Ectodermal cell (in vitro differentiated cells): ENCODE measurements at regions not wholly inside any gene's neighbourhood (a gene's known extent, or its start where the extent isn't known, plus 50 kb on each side); places are given as distances from the start of the nearest gene placed in this dataset.
"Not testable (repeated sequence)": the region's sequence is repeated elsewhere in the genome, so short reads cannot be mapped to it uniquely, and the experiment has no call there.

Experiments
- H3K27ac ChIP-seq: 2 replicates; pipeline ENCODE4 v1.7.0; 2013; ENCODE audit warnings: mild to moderate bottlenecking, low read depth, low read length; ENCODE audit not compliant: insufficient read depth, poor library complexity, severe bottlenecking
- H3K27me3 ChIP-seq: 2 replicates; pipeline ENCODE4 v1.7.0; 2013; ENCODE audit warnings: mild to moderate bottlenecking, low read length; ENCODE audit not compliant: insufficient read depth, control insufficient read depth, poor library complexity, severe bottlenecking
- H3K36me3 ChIP-seq: one replicate; pipeline ENCODE4 v1.7.0; 2013; ENCODE audit warnings: low read length; ENCODE audit not compliant: control insufficient read depth, insufficient read depth
- H3K4me1 ChIP-seq: one replicate; pipeline ENCODE4 v1.7.0; 2013; ENCODE audit warnings: low read length; ENCODE audit not compliant: control insufficient read depth, insufficient read depth
- H3K4me3 ChIP-seq: 2 replicates; pipeline ENCODE4 v1.7.0; 2013; ENCODE audit warnings: low read depth, low read length, control low read depth; ENCODE audit not compliant: insufficient read depth
- H3K9me3 ChIP-seq: 2 replicates; pipeline ENCODE4 v1.7.0; 2013; ENCODE audit warnings: mild to moderate bottlenecking, low read length, moderate library complexity; ENCODE audit not compliant: control insufficient read depth
- WGBS, 2 experiments: methylation state at CpG; one replicate each; pipeline ENCODE4 v1.1.7; 2013; ENCODE audit warnings: missing lambda C conversion rate in 2 of 2; 5-methylcytosine and 5-hydroxymethylcytosine counted together

- no peaks in the 10 kb centered on the region for H3K27me3 ChIP-seq
- H3K36me3 ChIP-seq = no peaks in the 10 kb centered on the region
- 91 to 96% methylated on average over 3 to 4 of the region's 4 CpGs for WGBS, 2 experiments
- peaks cover 6% of the 10 kb centered on the region for H3K4me1 ChIP-seq
- no peaks in the 10 kb centered on the region for H3K9me3 ChIP-seq
- no peak overlapping the region for H3K27ac ChIP-seq
- H3K4me3 ChIP-seq = no peak overlapping the region
Measured at GRCh38 chr1:196136396-196136795, 471.8 kb downstream of the KCNT2 start.

- no CpG with 5 or more reads among the region's 1 CpG for WGBS, 2 experiments
- no peaks in the 10 kb centered on the region for H3K27me3 ChIP-seq
- H3K4me3 ChIP-seq = no peak overlapping the region
- no peaks in the 10 kb centered on the region for H3K36me3 ChIP-seq
- H3K9me3 ChIP-seq = no peaks in the 10 kb centered on the region
- no peak overlapping the region for H3K27ac ChIP-seq
- no peaks in the 10 kb centered on the region for H3K4me1 ChIP-seq
Measured at GRCh38 chr1:196131691-196132090, 476.5 kb downstream of the KCNT2 start.

GRCh38 chr1:196128835-196129234 is 479.4 kb downstream of the KCNT2 start:
- Histone ChIP-seq H3K4me1 (no peaks in the 10 kb centered on the region), H3K9me3 (no peaks in the 10 kb centered on the region), H3K36me3 (no peaks in the 10 kb centered on the region), H3K4me3 (no peak overlapping the region), H3K27ac (no peak overlapping the region), H3K27me3 (no peaks in the 10 kb centered on the region)
- 88 to 92% methylated on average over 2 of the region's 2 CpGs for WGBS, 2 experiments

- Histone ChIP-seq H3K36me3 (no peaks in the 10 kb centered on the region), H3K4me1 (no peaks in the 10 kb centered on the region), H3K9me3 (no peaks in the 10 kb centered on the region), H3K27ac (no peak overlapping the region), H3K27me3 (no peaks in the 10 kb centered on the region), H3K4me3 (no peak overlapping the region)
- 93 to 100% methylated on average over 2 of the region's 2 CpGs for WGBS, 2 experiments
Measured at GRCh38 chr1:196121181-196121580, 487.1 kb downstream of the KCNT2 start.

DNA sequence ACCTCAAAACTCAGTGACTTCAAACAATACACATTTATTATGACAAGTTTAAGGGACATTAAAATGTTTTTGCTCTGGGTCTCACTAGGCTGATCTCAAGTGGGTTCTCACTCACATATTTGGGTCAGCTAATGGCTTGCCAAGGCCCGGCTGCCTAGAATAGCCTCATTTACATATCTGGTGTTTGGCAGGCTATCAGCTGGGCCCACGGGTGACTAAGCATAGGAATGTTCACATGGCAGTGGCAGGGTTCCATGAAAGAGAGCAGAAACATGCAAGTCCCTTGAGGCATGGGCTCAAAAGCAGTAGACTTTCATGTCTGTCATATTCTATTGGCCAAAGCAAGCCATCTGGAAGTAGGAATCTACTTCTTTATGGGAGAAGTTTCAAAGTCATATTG is 492.6 kb downstream of the KCNT2 start:
- Histone ChIP-seq H3K9me3 (no peaks in the 10 kb centered on the region), H3K27ac (no peak overlapping the region), H3K27me3 (no peaks in the 10 kb centered on the region), H3K4me1 (no peaks in the 10 kb centered on the region), H3K4me3 (no peak overlapping the region), H3K36me3 (no peaks in the 10 kb centered on the region)
- WGBS, 2 experiments = 40 to 41% methylated on average over 2 of the region's 2 CpGs

DNA sequence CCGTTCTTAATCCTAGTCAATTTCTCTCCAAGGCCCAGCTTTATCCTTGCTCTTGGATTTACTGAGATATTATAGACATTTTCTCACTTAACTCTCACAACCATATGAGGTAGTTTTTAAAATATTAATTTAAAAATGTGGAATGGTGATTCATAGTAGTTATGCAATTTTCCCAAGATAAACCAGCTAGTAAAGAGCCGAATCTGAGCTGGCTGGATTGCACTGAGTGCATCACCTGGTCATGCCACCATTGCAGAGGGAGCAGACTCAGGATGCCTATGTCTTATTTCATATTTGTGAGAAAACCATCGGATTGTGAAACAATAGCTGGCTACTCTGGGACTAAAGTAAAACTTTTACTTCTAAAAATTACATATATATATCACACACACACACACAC is 494.0 kb downstream of the KCNT2 start:
- H3K27me3 ChIP-seq = no peaks in the 10 kb centered on the region
- H3K9me3 ChIP-seq = no peaks in the 10 kb centered on the region
- no peak overlapping the region for H3K27ac ChIP-seq
- no peaks in the 10 kb centered on the region for H3K4me1 ChIP-seq
- WGBS, 2 experiments = 90 to 93% methylated on average over 2 to 3 of the region's 3 CpGs
- no peaks in the 10 kb centered on the region for H3K36me3 ChIP-seq
- no peak overlapping the region for H3K4me3 ChIP-seq

GRCh38 chr1:196108990-196109389 is 499.2 kb downstream of the KCNT2 start:
- H3K4me3 ChIP-seq, H3K27ac ChIP-seq, H3K9me3 ChIP-seq, H3K4me1 ChIP-seq, H3K36me3 ChIP-seq, H3K27me3 ChIP-seq: not testable (repeated sequence)
- 89 to 93% methylated on average over 4 to 5 of the region's 5 CpGs for WGBS, 2 experiments

DNA sequence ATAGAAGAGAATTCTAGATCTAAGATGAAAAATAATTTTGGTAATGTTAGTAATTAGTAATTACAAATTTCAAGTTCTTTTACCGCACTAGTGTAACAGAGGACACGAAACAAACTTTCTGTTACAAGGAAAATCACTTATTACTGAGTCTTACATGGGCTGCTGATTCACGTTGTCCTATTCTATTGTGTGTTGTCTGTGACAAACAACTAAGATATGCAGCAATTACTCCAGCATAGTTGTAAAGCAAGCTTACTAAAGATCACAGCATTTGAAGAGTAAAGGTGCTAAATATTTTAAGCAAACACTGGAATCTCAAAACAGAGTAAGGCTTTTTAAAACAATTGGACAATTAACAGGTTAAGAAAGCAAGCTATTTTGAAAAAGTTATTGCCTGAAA is 502.3 kb downstream of the KCNT2 start:
- 82 to 97% methylated on average over 3 of the region's 3 CpGs for WGBS, 2 experiments
- Histone ChIP-seq H3K4me3 (no peak overlapping the region), H3K27me3 (no peaks in the 10 kb centered on the region), H3K36me3 (no peaks in the 10 kb centered on the region), H3K4me1 (no peaks in the 10 kb centered on the region), H3K27ac (no peak overlapping the region), H3K9me3 (no peaks in the 10 kb centered on the region)

GRCh38 chr1:196102826-196103225 is 505.4 kb downstream of the KCNT2 start:
- 89 to 100% methylated on average over 1 of the region's 1 CpG for WGBS, 2 experiments
- Histone ChIP-seq H3K4me1 (no peaks in the 10 kb centered on the region), H3K9me3 (no peaks in the 10 kb centered on the region)

DNA sequence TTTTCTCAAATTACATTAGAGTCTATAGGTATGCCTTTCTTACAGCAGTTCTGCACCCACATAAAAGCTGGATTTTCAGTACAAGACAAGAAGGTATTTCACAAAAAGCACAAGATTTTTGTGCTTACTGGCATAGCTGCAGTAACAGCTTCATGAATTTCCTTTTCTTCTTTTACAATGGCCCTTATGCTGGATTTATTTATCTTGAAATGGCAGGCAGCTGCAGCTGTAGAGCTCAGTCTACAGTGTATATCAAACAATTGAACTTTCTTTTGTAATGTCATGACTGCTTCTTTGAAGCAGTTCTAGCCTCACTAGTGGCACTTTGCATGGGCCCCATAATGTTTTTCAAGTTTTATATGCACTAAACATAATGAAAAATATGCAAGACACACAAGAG is 510.2 kb downstream of the KCNT2 start:
- H3K36me3 ChIP-seq = no peaks in the 10 kb centered on the region
- no peak overlapping the region for H3K27ac ChIP-seq
- H3K27me3 ChIP-seq = no peaks in the 10 kb centered on the region
- H3K4me3 ChIP-seq = no peak overlapping the region
- no peaks in the 10 kb centered on the region for H3K4me1 ChIP-seq
- no peaks in the 10 kb centered on the region for H3K9me3 ChIP-seq

More at GRCh38 chr1:196102826-196103225, 505.4 kb downstream of the KCNT2 start:
- H3K36me3 ChIP-seq = no peaks in the 10 kb centered on the region
- H3K4me3 ChIP-seq = no peak overlapping the region
- no peak overlapping the region for H3K27ac ChIP-seq
- H3K27me3 ChIP-seq = no peaks in the 10 kb centered on the region

GRCh38 chr1:196094821-196095220 is 513.4 kb downstream of the KCNT2 start:
- WGBS, 2 experiments = 89 to 100% methylated on average over 1 of the region's 1 CpG
- Histone ChIP-seq H3K9me3 (no peaks in the 10 kb centered on the region), H3K4me1 (no peaks in the 10 kb centered on the region), H3K4me3 (no peak overlapping the region), H3K27ac (no peak overlapping the region), H3K27me3 (no peaks in the 10 kb centered on the region), H3K36me3 (no peaks in the 10 kb centered on the region)
